HG02610 (cell line): ENCODE measurements at regions not wholly inside any gene's neighbourhood (a gene's known extent, or its start where the extent isn't known, plus 50 kb on each side); places are given as distances from the start of the nearest gene placed in this dataset.
"Not testable (repeated sequence)": the region's sequence is repeated elsewhere in the genome, so short reads cannot be mapped to it uniquely, and the experiment has no call there.

Experiments
- ATAC-seq: cut with Tn5 transposase; IDR thresholded peaks from one replicate; pipeline ENCODE4 v1.9.1; 2021; ENCODE audit warnings: mild to moderate bottlenecking, moderate library complexity; ENCODE audit not compliant: unreplicated experiment

- ATAC-seq = not testable (repeated sequence)
Observed at GRCh38 chr17:45554479-45554878, 64.0 kb upstream of the PLEKHM1 start.

GRCh38 chr17:45558821-45559220 is 68.3 kb upstream of the PLEKHM1 start:
- ATAC-seq = not testable (repeated sequence)

GRCh38 chr17:45562868-45563267 is 72.3 kb upstream of the PLEKHM1 start:
- not testable (repeated sequence) for ATAC-seq

DNA sequence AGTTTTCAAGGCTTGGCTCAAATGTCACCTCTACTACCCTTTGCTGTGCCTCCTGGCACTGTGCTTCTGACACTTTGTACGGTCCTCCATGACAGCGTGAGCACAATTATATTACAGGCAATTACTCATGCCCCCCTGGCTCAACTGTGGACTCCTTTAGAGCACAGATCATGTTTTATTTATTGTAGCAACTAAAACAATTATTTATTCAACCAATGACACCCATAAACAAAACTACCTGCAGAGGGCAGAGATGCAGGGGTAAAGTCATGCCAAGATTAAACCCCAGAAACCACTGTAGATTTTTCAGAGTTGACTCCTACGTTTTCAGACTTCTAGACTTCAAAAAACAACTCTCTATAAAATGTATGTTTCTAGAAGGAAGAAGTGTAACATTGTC is 72.8 kb upstream of the PLEKHM1 start:
- ATAC-seq = not testable (repeated sequence)

DNA sequence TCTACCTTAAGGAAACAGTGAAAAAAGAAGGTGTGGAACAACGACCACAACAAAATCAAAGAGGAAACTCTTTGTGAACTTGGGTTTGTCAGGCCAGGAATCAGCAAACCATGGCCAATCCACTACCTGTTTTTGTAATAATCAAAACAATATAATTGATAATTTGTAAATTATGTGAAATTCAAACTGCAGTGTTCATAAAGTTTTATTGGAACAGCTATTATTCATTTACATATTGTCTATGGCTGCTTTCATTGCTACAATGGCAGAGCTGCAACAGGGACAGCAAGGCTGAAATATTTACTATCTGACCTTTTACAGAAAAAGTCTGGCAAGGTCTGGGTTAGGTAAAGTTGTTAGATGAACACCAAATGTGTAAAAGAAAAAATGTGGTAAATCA is 77.8 kb upstream of the PLEKHM1 start:
- not testable (repeated sequence) for ATAC-seq

GRCh38 chr17:45573326-45573725 is 82.8 kb upstream of the PLEKHM1 start:
- not testable (repeated sequence) for ATAC-seq

- no peak for ATAC-seq
Observed at GRCh38 chr17:45573924-45574770, 83.6 kb upstream of the PLEKHM1 start.

DNA sequence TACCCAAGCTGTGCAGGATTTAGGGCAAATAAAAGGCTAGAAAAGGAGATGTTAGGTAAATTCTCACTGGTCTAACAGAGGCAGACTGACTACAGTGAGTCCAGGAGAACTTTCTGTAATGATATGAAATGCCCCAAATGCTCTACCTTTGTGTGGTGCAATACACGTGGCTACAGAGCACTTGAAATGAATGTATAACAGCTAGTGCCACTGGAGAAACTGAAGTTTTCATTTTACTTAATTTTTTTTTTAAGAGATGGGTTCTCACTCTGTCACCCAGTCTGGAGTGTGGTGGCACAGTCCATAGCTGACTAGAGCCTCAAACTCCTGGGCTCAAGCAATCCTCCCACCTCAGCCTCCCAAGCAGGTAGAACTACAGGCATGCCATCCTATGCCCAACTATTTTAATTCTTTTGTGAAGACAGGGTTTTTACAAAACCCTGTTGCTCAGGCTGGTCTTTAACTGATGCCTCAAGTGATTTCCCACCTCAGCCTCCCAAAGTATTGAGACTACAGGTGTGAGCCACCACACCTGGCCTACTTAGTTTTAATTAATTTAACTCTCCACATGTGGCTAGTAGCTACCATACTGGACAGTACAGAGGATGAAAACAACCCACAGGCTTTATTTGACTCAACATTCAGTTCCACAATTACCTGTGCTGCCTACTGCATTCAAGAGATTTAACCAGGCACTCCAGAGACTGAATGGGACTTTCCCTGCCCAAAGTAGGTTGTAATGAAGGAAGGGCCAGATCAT is 84.8 kb upstream of the PLEKHM1 start:
- ATAC-seq = peak; percentile 74

DNA sequence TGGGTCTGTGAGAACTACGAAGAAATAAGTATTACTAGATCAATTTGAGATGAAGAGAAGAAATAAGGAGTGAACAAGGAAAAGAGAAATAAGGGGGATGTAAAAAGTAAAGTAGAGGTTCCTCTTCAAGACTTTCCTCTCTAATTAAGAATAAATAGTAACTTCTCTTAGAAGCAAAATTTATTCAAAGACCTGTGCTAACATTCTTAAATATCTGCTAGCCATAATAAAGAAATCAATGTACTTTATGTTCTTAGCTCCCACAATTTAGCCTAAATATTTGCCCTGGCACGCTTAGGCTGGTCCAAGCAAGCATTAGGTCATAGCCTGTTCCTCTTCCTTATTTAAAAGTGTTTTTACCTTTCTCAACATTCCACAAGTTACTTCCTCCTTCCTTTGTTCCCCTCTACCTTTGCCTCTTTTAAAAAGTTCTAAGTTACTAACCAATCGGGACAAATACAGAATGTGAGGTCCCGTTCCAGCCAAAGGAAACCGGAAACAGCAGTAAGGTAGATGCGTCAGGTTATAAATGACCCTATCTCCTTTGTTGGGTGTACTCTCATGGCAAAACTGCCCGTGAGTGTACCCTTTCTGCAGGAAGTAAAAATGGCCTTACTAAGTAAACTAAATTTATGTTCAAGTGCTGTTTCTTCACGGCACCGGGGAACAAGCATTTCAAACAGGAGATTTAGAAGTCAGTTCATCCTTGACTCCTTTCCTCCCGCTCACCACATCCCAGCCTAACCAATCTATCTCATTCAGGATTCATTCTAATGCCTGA is 86.2 kb upstream of the PLEKHM1 start:
- ATAC-seq = not testable (repeated sequence)

DNA sequence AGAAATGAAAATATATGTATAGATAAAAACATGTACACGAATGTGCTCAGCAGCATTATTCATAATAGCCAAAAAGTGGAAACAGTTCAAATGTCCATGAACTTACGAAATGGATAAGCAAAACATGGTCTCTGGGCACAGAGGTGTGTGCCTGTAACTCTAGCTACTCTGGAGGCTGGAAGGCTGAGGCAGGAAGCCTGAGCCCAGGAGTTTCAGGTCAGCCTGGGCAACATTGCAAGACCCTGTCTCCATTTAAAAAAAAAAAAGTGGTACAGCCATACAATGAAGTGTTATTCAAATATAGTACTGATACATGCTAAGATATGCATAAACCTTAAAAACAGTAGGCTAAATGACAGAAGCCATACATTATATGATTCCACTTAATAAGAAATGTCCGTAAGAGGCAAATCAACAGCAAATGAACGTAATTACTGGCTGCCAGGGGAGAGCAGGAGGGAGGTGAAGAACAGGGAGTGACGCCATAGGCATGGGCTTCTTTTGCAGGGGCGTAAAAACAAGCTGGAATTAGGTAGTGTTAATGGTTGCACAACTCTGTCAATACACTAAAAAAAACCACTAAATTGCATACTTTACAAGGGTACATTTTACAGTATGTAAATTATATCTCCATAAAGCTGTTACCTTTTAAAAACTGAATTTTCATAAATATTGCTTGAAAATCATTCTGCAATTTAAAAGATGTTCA is 87.2 kb upstream of the PLEKHM1 start:
- no peak for ATAC-seq

DNA sequence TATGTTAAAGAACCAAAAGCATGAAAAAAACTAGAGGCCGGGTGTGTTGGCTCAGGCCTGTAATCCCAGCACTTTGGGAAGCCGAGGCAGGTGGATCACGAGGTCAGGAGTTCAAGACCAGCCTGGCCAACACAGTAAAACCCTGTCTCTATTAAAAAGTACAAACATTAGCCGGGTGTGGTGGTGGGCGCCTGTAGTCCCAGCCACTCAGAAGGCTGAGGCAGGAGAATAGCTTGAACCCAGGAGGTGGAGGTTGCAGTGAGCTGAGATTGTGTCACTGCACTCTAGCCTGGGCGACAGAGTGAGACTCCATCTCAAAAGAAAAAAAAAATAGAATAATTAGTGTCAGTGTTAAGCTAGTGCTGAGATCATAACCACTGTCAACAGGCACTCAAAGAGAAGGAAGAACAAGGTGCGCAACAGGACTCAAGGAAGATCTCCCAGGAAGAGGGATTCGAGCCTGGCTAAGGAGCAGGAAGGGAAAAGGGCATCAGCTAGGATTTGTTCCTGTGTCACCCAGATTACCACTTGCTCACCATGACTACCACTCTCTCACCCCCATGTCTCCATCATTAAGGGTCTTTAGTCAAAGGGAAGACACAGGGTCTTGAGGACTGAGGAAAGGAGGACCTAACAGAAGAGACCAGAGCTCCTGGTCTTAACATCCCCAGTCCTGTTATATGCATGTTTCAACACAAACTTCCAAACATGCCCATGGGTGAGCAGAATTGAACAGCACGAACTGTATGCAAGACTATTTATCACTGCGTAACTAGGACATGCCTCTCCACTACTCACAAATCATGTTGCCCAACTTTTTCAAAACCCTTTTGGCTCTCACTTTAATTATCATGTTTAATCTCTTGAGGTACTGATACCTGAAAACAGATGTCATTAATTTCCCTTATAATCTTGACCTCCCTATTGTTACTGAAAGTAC is 88.3 kb upstream of the PLEKHM1 start:
- no peak for ATAC-seq

- ATAC-seq = no peak
Observed at GRCh38 chr17:45579529-45580495, 89.3 kb upstream of the PLEKHM1 start.

DNA sequence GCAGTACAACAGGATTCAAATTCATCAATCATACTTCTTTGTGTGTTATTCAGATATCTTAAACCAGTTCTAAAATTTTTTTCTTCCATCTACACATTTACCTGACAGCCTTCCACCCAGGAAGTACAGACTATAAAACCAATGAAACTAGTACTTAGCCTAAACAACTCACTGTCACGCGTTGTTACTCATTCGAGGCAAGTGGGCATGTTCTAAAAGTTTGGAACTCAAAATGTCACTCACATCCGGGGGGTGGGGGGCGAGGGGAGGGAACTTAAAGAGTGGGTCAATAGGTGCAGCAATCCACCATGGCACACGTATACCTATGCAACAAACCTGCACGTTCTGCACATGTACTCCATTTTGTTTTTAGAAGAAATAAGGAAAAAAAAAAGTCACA is 90.4 kb upstream of the PLEKHM1 start:
- no peak for ATAC-seq

- no peak for ATAC-seq
Observed at GRCh38 chr17:45581860-45582259, 91.3 kb upstream of the PLEKHM1 start.

GRCh38 chr17:45584092-45585036 is 93.8 kb upstream of the PLEKHM1 start:
- ATAC-seq = peak; percentile 60

GRCh38 chr17:45585037-45585733 is 94.7 kb upstream of the PLEKHM1 start:
- peak; percentile 59 for ATAC-seq
